ENCODE measurements at regions not wholly inside any gene's neighbourhood (a gene's known extent, or its start where the extent isn't known, plus 50 kb on each side); places are given as distances from the start of the nearest gene placed in this dataset.

DNA sequence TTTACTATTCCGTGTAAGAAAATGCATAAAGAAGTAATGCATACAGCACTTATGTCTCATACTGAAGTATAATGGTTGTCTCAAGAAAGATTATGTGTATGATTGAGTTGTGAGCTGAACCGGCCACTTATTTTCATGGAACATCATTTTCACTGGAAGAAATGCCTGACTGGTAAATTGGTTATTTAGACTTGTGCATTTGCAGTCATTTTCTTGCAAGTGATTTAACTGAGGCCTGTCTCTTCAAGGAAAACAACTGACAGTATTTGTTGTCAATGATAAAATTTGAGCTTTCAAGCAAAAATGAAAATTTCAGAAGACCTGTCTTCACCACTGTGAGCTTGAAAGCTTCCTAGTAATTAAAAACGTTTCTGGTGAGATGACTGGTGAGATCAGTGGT lies 62.7 kb upstream of the RPS6KA3 start:
- DNase-seq (ENCODE audit: extremely low read depth in 1 of 4, low spot score in 3 of 4) (no peak), FAIRE-seq (no peak), ATAC-seq (no peak)
- H4K20me1 ChIP-seq (replicated peaks; ENCODE audit: control insufficient read depth, insufficient read depth, low read length) = no peaks in the 10 kb centered on the region
- H3K9me1 ChIP-seq (ENCODE audit: control insufficient read depth, insufficient read depth, low read length) = no peaks in the 10 kb centered on the region
- no peaks in the 10 kb centered on the region for H3K4me1 ChIP-seq (replicated peaks in 1 of 2; ENCODE audit: control insufficient read depth in 2 of 2, insufficient read depth in 2 of 2, low read length in 2 of 2)
- H2AFZ ChIP-seq (ENCODE audit: low read depth, low read length) = no peak overlapping the region
- no peak overlapping the region for H3K9ac ChIP-seq (ENCODE audit: insufficient read depth in 1 of 2, low read depth in 2 of 2, low read length in 2 of 2)
- TF ChIP-seq, protein P1, sequence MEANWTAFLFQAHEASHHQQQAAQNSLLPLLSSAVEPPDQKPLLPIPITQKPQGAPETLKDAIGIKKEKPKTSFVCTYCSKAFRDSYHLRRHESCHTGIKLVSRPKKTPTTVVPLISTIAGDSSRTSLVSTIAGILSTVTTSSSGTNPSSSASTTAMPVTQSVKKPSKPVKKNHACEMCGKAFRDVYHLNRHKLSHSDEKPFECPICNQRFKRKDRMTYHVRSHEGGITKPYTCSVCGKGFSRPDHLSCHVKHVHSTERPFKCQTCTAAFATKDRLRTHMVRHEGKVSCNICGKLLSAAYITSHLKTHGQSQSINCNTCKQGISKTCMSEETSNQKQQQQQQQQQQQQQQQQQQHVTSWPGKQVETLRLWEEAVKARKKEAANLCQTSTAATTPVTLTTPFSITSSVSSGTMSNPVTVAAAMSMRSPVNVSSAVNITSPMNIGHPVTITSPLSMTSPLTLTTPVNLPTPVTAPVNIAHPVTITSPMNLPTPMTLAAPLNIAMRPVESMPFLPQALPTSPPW (CRISPR knock-in tag; IDR thresholded peaks at IDR 0.05) = no peak
- no peak for TF ChIP-seq ZNF121 (CRISPR knock-in tag; conservative IDR thresholded peaks at IDR 0.05)
- no peak for TF ChIP-seq HIVEP1 (CRISPR knock-in tag; IDR thresholded peaks at IDR 0.05)
- TF ChIP-seq, protein P2, sequence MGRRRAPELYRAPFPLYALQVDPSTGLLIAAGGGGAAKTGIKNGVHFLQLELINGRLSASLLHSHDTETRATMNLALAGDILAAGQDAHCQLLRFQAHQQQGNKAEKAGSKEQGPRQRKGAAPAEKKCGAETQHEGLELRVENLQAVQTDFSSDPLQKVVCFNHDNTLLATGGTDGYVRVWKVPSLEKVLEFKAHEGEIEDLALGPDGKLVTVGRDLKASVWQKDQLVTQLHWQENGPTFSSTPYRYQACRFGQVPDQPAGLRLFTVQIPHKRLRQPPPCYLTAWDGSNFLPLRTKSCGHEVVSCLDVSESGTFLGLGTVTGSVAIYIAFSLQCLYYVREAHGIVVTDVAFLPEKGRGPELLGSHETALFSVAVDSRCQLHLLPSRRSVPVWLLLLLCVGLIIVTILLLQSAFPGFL (CRISPR knock-in tag; IDR thresholded peaks at IDR 0.05) = no peak
- TF ChIP-seq FUS (optimal IDR thresholded peaks at IDR 0.05; ENCODE audit: low read depth, low read length) = no peak
- TF ChIP-seq SNIP1 (IDR thresholded peaks at IDR 0.05; ENCODE audit: low read depth) = no peak
- TF ChIP-seq, protein P3, sequence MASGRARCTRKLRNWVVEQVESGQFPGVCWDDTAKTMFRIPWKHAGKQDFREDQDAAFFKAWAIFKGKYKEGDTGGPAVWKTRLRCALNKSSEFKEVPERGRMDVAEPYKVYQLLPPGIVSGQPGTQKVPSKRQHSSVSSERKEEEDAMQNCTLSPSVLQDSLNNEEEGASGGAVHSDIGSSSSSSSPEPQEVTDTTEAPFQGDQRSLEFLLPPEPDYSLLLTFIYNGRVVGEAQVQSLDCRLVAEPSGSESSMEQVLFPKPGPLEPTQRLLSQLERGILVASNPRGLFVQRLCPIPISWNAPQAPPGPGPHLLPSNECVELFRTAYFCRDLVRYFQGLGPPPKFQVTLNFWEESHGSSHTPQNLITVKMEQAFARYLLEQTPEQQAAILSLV (tag; IDR thresholded peaks at IDR 0.05) = no peak
- TF ChIP-seq, protein P4, sequence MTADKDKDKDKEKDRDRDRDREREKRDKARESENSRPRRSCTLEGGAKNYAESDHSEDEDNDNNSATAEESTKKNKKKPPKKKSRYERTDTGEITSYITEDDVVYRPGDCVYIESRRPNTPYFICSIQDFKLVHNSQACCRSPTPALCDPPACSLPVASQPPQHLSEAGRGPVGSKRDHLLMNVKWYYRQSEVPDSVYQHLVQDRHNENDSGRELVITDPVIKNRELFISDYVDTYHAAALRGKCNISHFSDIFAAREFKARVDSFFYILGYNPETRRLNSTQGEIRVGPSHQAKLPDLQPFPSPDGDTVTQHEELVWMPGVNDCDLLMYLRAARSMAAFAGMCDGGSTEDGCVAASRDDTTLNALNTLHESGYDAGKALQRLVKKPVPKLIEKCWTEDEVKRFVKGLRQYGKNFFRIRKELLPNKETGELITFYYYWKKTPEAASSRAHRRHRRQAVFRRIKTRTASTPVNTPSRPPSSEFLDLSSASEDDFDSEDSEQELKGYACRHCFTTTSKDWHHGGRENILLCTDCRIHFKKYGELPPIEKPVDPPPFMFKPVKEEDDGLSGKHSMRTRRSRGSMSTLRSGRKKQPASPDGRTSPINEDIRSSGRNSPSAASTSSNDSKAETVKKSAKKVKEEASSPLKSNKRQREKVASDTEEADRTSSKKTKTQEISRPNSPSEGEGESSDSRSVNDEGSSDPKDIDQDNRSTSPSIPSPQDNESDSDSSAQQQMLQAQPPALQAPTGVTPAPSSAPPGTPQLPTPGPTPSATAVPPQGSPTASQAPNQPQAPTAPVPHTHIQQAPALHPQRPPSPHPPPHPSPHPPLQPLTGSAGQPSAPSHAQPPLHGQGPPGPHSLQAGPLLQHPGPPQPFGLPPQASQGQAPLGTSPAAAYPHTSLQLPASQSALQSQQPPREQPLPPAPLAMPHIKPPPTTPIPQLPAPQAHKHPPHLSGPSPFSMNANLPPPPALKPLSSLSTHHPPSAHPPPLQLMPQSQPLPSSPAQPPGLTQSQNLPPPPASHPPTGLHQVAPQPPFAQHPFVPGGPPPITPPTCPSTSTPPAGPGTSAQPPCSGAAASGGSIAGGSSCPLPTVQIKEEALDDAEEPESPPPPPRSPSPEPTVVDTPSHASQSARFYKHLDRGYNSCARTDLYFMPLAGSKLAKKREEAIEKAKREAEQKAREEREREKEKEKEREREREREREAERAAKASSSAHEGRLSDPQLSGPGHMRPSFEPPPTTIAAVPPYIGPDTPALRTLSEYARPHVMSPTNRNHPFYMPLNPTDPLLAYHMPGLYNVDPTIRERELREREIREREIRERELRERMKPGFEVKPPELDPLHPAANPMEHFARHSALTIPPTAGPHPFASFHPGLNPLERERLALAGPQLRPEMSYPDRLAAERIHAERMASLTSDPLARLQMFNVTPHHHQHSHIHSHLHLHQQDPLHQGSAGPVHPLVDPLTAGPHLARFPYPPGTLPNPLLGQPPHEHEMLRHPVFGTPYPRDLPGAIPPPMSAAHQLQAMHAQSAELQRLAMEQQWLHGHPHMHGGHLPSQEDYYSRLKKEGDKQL (CRISPR knock-in tag; IDR thresholded peaks at IDR 0.05; ENCODE audit: borderline replicate concordance) = no peak
- no peak for TF ChIP-seq ETV5 (CRISPR knock-in tag; IDR thresholded peaks at IDR 0.05; ENCODE audit: low read depth)
- no peak for TF ChIP-seq ZZZ3 (IDR thresholded peaks at IDR 0.05)
- TF ChIP-seq KAT7 (CRISPR knock-in tag; IDR thresholded peaks at IDR 0.05; ENCODE audit: borderline replicate concordance) = no peak
- TF ChIP-seq TCF7 (IDR thresholded peaks at IDR 0.05; ENCODE audit: borderline replicate concordance) = no peak
- TF ChIP-seq ZNF3 (CRISPR knock-in tag; IDR thresholded peaks at IDR 0.05) = no peak
- no peak for TF ChIP-seq SLC30A9 (CRISPR knock-in tag; IDR thresholded peaks at IDR 0.05)
- no peak for TF ChIP-seq EHMT2 (IDR thresholded peaks at IDR 0.05)
- no peaks in the 10 kb centered on the region for H3K9me3 ChIP-seq (replicated peaks; ENCODE audit: control insufficient read depth, insufficient read depth, low read depth, low read length)
- H3K4me2 ChIP-seq (ENCODE audit: insufficient read depth, low read length) = no peak overlapping the region
- CTCF ChIA-PET (ENCODE audit: low intra/inter-chr PET ratio) = no interaction called here
- H3K79me2 ChIP-seq (ENCODE audit: control insufficient read depth, insufficient read depth, low read length) = no peaks in the 10 kb centered on the region
- no peak overlapping the region for H3K27ac ChIP-seq (ENCODE audit: extremely low read depth, low read depth, low read length)
- in situ Hi-C loops (cut with MboI) (no loop called here), intact Hi-C loops (cut with micrococcal nuclease) (no loop called here)
- BruUV-seq (replicated peaks) = no TSS peak
- WGBS (ENCODE audit: insufficient coverage, low coverage, missing lambda C conversion rate) = 8% methylated on average over 3 of the region's 3 CpGs
- no peak overlapping the region for H3K4me3 ChIP-seq
- no peaks in the 10 kb centered on the region for H3K36me3 ChIP-seq (ENCODE audit: control insufficient read depth, insufficient read depth, low read length)
- POLR2A ChIA-PET = no interaction called here
- peaks cover 2 to 6% of the 10 kb centered on the region in 2 experiments; a peak in 3 of 5 replicates for H3K27me3 ChIP-seq (ENCODE audit: control insufficient read depth in 2 of 2, insufficient read depth in 2 of 2, low read length in 2 of 2)

Data from K562 (cell line).